Gastrocnemius medialis (tissue), 4 donors: ENCODE measurements at regions not wholly inside any gene's neighbourhood (a gene's known extent, or its start where the extent isn't known, plus 50 kb on each side); places are given as distances from the start of the nearest gene placed in this dataset.
"Not testable (repeated sequence)": the region's sequence is repeated elsewhere in the genome, so short reads cannot be mapped to it uniquely, and the experiment has no call there.

Experiments
- ATAC-seq, 2 donors: fragments of 150-250 bp; one replicate each; pipeline ENCODE4 v1.9.1; 2016
- DNase-seq, 2 donors: peaks; one replicate each; pipeline ENCODE4 v3.0.0-alpha.2; 2019
- H3K27ac ChIP-seq, 4 donors: fragments of 200-600 bp; sonication (generic); 1 replicate in 1 of 4; 2 replicates in 3 of 4; pipeline ENCODE4 v1.5.1; 2016 to 2018; ENCODE audit warnings: mild to moderate bottlenecking in 2 of 4, moderate library complexity in 1 of 4
- H3K27me3 ChIP-seq, 3 donors: fragments of 200-600 bp; sonication (generic) in 2 of 3; 1 replicate in 1 of 3; 2 replicates in 2 of 3; pipeline versions ENCODE4 v1.5.1 to v1.6.0; 2016 to 2019; ENCODE audit warnings: mild to moderate bottlenecking in 1 of 3, moderate library complexity in 1 of 3
- H3K36me3 ChIP-seq, 2 donors: fragments of 200-600 bp; sonication (generic) in 1 of 2; one replicate each; pipeline ENCODE4 v1.5.1; 2017 to 2018
- H3K4me1 ChIP-seq, 2 donors: fragments of 200-600 bp; sonication (generic) in 1 of 2; one replicate each; pipeline ENCODE4 v1.5.1; 2016 to 2017; ENCODE audit warnings: mild to moderate bottlenecking in 2 of 2
- H3K4me3 ChIP-seq, 4 donors: fragments of 200-600 bp; sonication (generic) in 3 of 4; 1 replicate in 1 of 4; 2 replicates in 3 of 4; pipeline ENCODE4 v1.5.1; 2016 to 2019; ENCODE audit warnings: mild to moderate bottlenecking in 2 of 4
- H3K9me3 ChIP-seq, 3 donors: fragments of 200-600 bp; sonication (generic) in 2 of 3; 1 replicate in 1 of 3; 2 replicates in 2 of 3; pipeline ENCODE4 v1.5.1; 2016 to 2019
- CTCF ChIP-seq, 5 experiments: fragments of 450-650 bp in 3 of 5; fragments of 200-600 bp in 2 of 5; sonication (generic) in 2 of 5; IDR thresholded peaks in 4 of 5; conservative IDR thresholded peaks in 1 of 5; 1 replicate in 4 of 5; 2 replicates in 1 of 5; pipeline ENCODE4 v1.5.1; 2016 to 2019; ENCODE audit warnings: antibody characterized with exemption in 5 of 5, mild to moderate bottlenecking in 3 of 5, moderate library complexity in 3 of 5
- POLR2A ChIP-seq, 2 donors: fragments of 450-650 bp; IDR thresholded peaks; one replicate each; pipeline ENCODE4 v1.6.1; 2017; ENCODE audit warnings: antibody characterized with exemption in 2 of 2, mild to moderate bottlenecking in 2 of 2, moderate library complexity in 2 of 2
- in situ Hi-C, 4 donors: fragments of 200-750 bp; cut with MboI; loops; one replicate each; pipeline versions ENCODE4 v1.15.0 to v1.8.0; 2017; ENCODE audit warnings: low sequenced_read_pairs in 4 of 4
- intact Hi-C: fragments of 100-400 bp; cut with DNase I; formaldehyde crosslinking; loops from one replicate; pipeline ENCODE4 v1.15.1; 2023; ENCODE audit warnings: low total_unique reads

- ATAC-seq (no peak), DNase-seq (no peak)
- Histone ChIP-seq H3K36me3 (no peaks in the 10 kb centered on the region), H3K4me3 (no peak overlapping the region), H3K9me3 (no peaks in the 10 kb centered on the region), H3K27ac (no peak overlapping the region), H3K4me1 (no peaks in the 10 kb centered on the region), H3K27me3 (no peaks in the 10 kb centered on the region)
- in situ Hi-C loops: no loop called here
- TF ChIP-seq CTCF (IDR thresholded peaks at IDR 0.05 in 4 of 5, conservative IDR thresholded peaks at IDR 0.05 in 1 of 5): no peak
- TF ChIP-seq POLR2A (IDR thresholded peaks at IDR 0.05): no peak
- intact Hi-C loops: no loop called here
Measured at GRCh38 chr1:99441299-99442095, 177.2 kb downstream of the PLPPR4 start.

GRCh38 chr1:99444211-99444927 lies 180.1 kb downstream of the PLPPR4 start:
- DNase-seq, intact Hi-C loops, H3K9me3 ChIP-seq, H3K27me3 ChIP-seq, H3K4me1 ChIP-seq, H3K4me3 ChIP-seq, H3K36me3 ChIP-seq, ATAC-seq, H3K27ac ChIP-seq, in situ Hi-C loops: not testable (repeated sequence)

GRCh38 chr1:99445071-99445470 lies 180.8 kb downstream of the PLPPR4 start:
- ATAC-seq (no peak), DNase-seq (no peak)
- H3K27ac ChIP-seq: no peak overlapping the region
- no peaks in the 10 kb centered on the region for H3K9me3 ChIP-seq
- intact Hi-C loops (no loop called here), in situ Hi-C loops (no loop called here)
- no peak for TF ChIP-seq CTCF (IDR thresholded peaks at IDR 0.05 in 4 of 5, conservative IDR thresholded peaks at IDR 0.05 in 1 of 5)
- no peak for TF ChIP-seq POLR2A (IDR thresholded peaks at IDR 0.05)
- no peaks in the 10 kb centered on the region for H3K4me1 ChIP-seq
- no peaks in the 10 kb centered on the region for H3K27me3 ChIP-seq
- H3K36me3 ChIP-seq: no peaks in the 10 kb centered on the region
- H3K4me3 ChIP-seq: no peak overlapping the region

- Histone ChIP-seq H3K9me3 (no peaks in the 10 kb centered on the region), H3K27me3 (no peaks in the 10 kb centered on the region), H3K27ac (no peak overlapping the region), H3K36me3 (no peaks in the 10 kb centered on the region), H3K4me1 (no peaks in the 10 kb centered on the region), H3K4me3 (no peak overlapping the region)
- DNase-seq (no peak), ATAC-seq (peak in 1 of 2 donors; percentile 30)
- TF ChIP-seq CTCF (IDR thresholded peaks at IDR 0.05 in 4 of 5, conservative IDR thresholded peaks at IDR 0.05 in 1 of 5) (no peak), POLR2A (IDR thresholded peaks at IDR 0.05) (no peak)
- in situ Hi-C loops (no loop called here), intact Hi-C loops (no loop called here)
Measured at GRCh38 chr1:99445486-99445885, 181.2 kb downstream of the PLPPR4 start.

- Histone ChIP-seq H3K36me3 (no peaks in the 10 kb centered on the region), H3K4me1 (no peaks in the 10 kb centered on the region), H3K4me3 (no peak overlapping the region), H3K27me3 (no peaks in the 10 kb centered on the region), H3K9me3 (no peaks in the 10 kb centered on the region), H3K27ac (no peak overlapping the region)
- ATAC-seq (no peak), DNase-seq (no peak)
- in situ Hi-C loops: no loop called here
- intact Hi-C loops: no loop called here
- TF ChIP-seq POLR2A (IDR thresholded peaks at IDR 0.05) (no peak), CTCF (IDR thresholded peaks at IDR 0.05 in 4 of 5, conservative IDR thresholded peaks at IDR 0.05 in 1 of 5) (no peak)
Measured at GRCh38 chr1:99447721-99448120, 183.4 kb downstream of the PLPPR4 start.
